ENCODE measurements at regions not wholly inside any gene's neighbourhood (a gene's known extent, or its start where the extent isn't known, plus 50 kb on each side); places are given as distances from the start of the nearest gene placed in this dataset.
"Not testable (repeated sequence)": the region's sequence is repeated elsewhere in the genome, so short reads cannot be mapped to it uniquely, and the experiment has no call there.

- DNase-seq, result peak in 3 of 4 experiments; percentile 4 to 8 (median 7)
These were observed 51.9 kb upstream of the ROPN1B start for GRCh38 chr3:125917020-125917549.

GRCh38 chr3:125918024-125918423 is 51.0 kb upstream of the ROPN1B start:
- DNase-seq, result not testable (repeated sequence)

GRCh38 chr3:125918451-125918850 is 50.5 kb upstream of the ROPN1B start:
- DNase-seq, result not testable (repeated sequence)

GRCh38 chr3:125918866-125919265 is 50.1 kb upstream of the ROPN1B start:
- not testable (repeated sequence) for DNase-seq

Measured in suppressor macrophage (primary cell).